ENCODE measurements at regions not wholly inside any gene's neighbourhood (a gene's known extent, or its start where the extent isn't known, plus 50 kb on each side); places are given as distances from the start of the nearest gene placed in this dataset.

DNA sequence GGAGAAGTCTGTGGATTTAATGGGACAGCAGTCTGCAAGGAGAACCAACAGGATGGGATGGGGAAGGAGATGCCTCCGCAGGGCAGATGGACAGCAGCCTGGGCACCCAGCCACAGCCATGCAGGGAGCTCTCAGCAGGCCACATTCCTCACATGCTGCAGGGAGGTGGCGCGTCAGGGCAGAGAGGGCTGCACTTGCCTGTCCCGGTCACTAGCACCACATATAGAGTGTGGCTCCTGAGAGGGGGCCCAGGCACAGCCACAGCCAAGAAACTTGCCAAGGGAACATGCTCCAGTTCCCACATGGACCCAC lies 86.8 kb upstream of the ZMIZ1 start:
- peaks cover 14% of the 10 kb centered on the region for H3K27me3 Mint-ChIP-seq (ENCODE audit: unreplicated experiment)
- H3K27ac Mint-ChIP-seq (ENCODE audit: unreplicated experiment), result no peak overlapping the region
- intact Hi-C loops (cut with micrococcal nuclease; ENCODE audit: unreplicated experiment), result no loop called here
- no TSS peak for BruUV-seq (replicated peaks)
- TF ChIP-seq CTCF (IDR thresholded peaks at IDR 0.05; ENCODE audit: unreplicated experiment), result no peak
- no peak for DNase-seq
- peaks cover 16% of the 10 kb centered on the region for H3K4me1 Mint-ChIP-seq (ENCODE audit: low read depth, unreplicated experiment)
- no peak overlapping the region for H3K4me3 Mint-ChIP-seq (ENCODE audit: low read depth, unreplicated experiment)
- peaks cover 8% of the 10 kb centered on the region for H3K36me3 Mint-ChIP-seq (ENCODE audit: insufficient read depth, unreplicated experiment)
- CTCF ChIA-PET, result interaction anchor here (0.9 kb wide), 1 partner anchor 19 kb away, joined by 3 read pairs; no protein-coding TSS in a partner anchor
- no peaks in the 10 kb centered on the region for H3K9me3 Mint-ChIP-seq (ENCODE audit: low read depth, unreplicated experiment)

GRCh38 chr10:78982726-78983125 lies 86.0 kb upstream of the ZMIZ1 start:
- no peak overlapping the region for H3K27ac Mint-ChIP-seq (ENCODE audit: unreplicated experiment)
- peaks cover 5% of the 10 kb centered on the region for H3K36me3 Mint-ChIP-seq (ENCODE audit: insufficient read depth, unreplicated experiment)
- intact Hi-C loops (cut with micrococcal nuclease; ENCODE audit: unreplicated experiment), result no loop called here
- CTCF ChIA-PET, result no interaction called here
- DNase-seq, result no peak
- H3K4me1 Mint-ChIP-seq (ENCODE audit: low read depth, unreplicated experiment), result peaks cover 8% of the 10 kb centered on the region
- BruUV-seq (replicated peaks), result no TSS peak
- H3K4me3 Mint-ChIP-seq (ENCODE audit: low read depth, unreplicated experiment), result no peak overlapping the region
- no peaks in the 10 kb centered on the region for H3K9me3 Mint-ChIP-seq (ENCODE audit: low read depth, unreplicated experiment)
- TF ChIP-seq CTCF (IDR thresholded peaks at IDR 0.05; ENCODE audit: unreplicated experiment), result no peak
- H3K27me3 Mint-ChIP-seq (ENCODE audit: unreplicated experiment), result peaks cover 14% of the 10 kb centered on the region

DNA sequence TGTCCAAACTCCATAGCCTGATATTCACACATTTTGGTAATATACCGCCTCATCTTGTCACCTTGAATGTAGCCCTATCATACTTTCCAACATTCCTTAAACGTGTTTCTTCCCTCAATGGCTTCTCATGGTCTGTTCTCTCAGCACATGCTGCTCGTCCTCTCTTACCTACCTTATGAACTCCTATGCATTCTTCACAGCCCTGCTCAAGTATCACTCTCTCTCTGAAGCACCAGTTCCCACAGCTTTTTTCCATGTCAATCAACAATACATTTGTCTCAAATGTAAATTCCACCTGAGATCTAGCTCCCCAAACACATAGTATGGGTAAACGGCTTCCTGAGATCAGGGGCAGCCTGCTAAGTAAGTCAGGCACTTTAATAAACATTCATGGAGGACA lies 85.2 kb upstream of the ZMIZ1 start:
- intact Hi-C loops (cut with micrococcal nuclease; ENCODE audit: unreplicated experiment), result no loop called here
- DNase-seq, result no peak
- no peaks in the 10 kb centered on the region for H3K36me3 Mint-ChIP-seq (ENCODE audit: insufficient read depth, unreplicated experiment)

GRCh38 chr10:78985973-78986818 lies 82.6 kb upstream of the ZMIZ1 start:
- BruUV-seq (replicated peaks), result no TSS peak
- H3K4me1 Mint-ChIP-seq (ENCODE audit: low read depth, unreplicated experiment), result no peaks in the 10 kb centered on the region

More for the DNA sequence above, 85.2 kb upstream of the ZMIZ1 start:
- H3K4me3 Mint-ChIP-seq (ENCODE audit: low read depth, unreplicated experiment), result no peak overlapping the region
- TF ChIP-seq CTCF (IDR thresholded peaks at IDR 0.05; ENCODE audit: unreplicated experiment), result no peak
- CTCF ChIA-PET, result interaction anchor here (0.6 to 0.9 kb wide), 2 partner anchors 10 to 84 kb away, joined by 3 to 5 read pairs; no protein-coding TSS in a partner anchor
- H3K27me3 Mint-ChIP-seq (ENCODE audit: unreplicated experiment), result peaks cover 14% of the 10 kb centered on the region
- no peak overlapping the region for H3K27ac Mint-ChIP-seq (ENCODE audit: unreplicated experiment)
- BruUV-seq (replicated peaks), result no TSS peak
- H3K9me3 Mint-ChIP-seq (ENCODE audit: low read depth, unreplicated experiment), result no peaks in the 10 kb centered on the region
- H3K4me1 Mint-ChIP-seq (ENCODE audit: low read depth, unreplicated experiment), result no peaks in the 10 kb centered on the region

More at GRCh38 chr10:78985973-78986818, 82.6 kb upstream of the ZMIZ1 start:
- Mint-ChIP-seq H3K4me3 (ENCODE audit: low read depth, unreplicated experiment) (no peak overlapping the region), H3K27ac (ENCODE audit: unreplicated experiment) (no peak overlapping the region), H3K9me3 (ENCODE audit: low read depth, unreplicated experiment) (no peaks in the 10 kb centered on the region), H3K36me3 (ENCODE audit: insufficient read depth, unreplicated experiment) (no peaks in the 10 kb centered on the region), H3K27me3 (ENCODE audit: unreplicated experiment) (peaks cover under 1% of the 10 kb centered on the region)
- no peak for DNase-seq
- intact Hi-C loops (cut with micrococcal nuclease; ENCODE audit: unreplicated experiment), result no loop called here
- CTCF ChIA-PET, result no interaction called here
- TF ChIP-seq CTCF (IDR thresholded peaks at IDR 0.05; ENCODE audit: unreplicated experiment), result no peak
